ENCODE measurements at regions not wholly inside any gene's neighbourhood (a gene's known extent, or its start where the extent isn't known, plus 50 kb on each side); places are given as distances from the start of the nearest gene placed in this dataset.

GRCh38 chr18:10279905-10280644, 174.4 kb upstream of the APCDD1 start:
- TF ChIP-seq POLR2A (IDR thresholded peaks at IDR 0.05) (no peak), CTCF (IDR thresholded peaks at IDR 0.05) (no peak)
